HG02981 (cell line): ENCODE measurements at regions not wholly inside any gene's neighbourhood (a gene's known extent, or its start where the extent isn't known, plus 50 kb on each side); places are given as distances from the start of the nearest gene placed in this dataset.

Experiments
- ATAC-seq: cut with Tn5 transposase; IDR thresholded peaks from one replicate; pipeline ENCODE4 v1.9.1; 2021; ENCODE audit warnings: mild to moderate bottlenecking, moderate library complexity; ENCODE audit not compliant: unreplicated experiment

GRCh38 chr16:80309178-80309577 is 231.6 kb upstream of the DYNLRB2 start:
- ATAC-seq, result no peak

GRCh38 chr16:80305410-80305809 is 235.4 kb upstream of the DYNLRB2 start:
- ATAC-seq, result no peak

- ATAC-seq, result no peak
These were observed 237.1 kb upstream of the DYNLRB2 start for GRCh38 chr16:80303691-80304090.

GRCh38 chr16:80300876-80301275 is 239.9 kb upstream of the DYNLRB2 start:
- no peak for ATAC-seq

GRCh38 chr16:80300456-80300855 is 240.3 kb upstream of the DYNLRB2 start:
- no peak for ATAC-seq

- ATAC-seq, result no peak
These were observed 241.4 kb upstream of the DYNLRB2 start for GRCh38 chr16:80299416-80299815.

- ATAC-seq, result no peak
These were observed 242.1 kb upstream of the DYNLRB2 start for GRCh38 chr16:80298676-80299075.

- ATAC-seq, result no peak
These were observed 244.8 kb upstream of the DYNLRB2 start for GRCh38 chr16:80296034-80296433.

- ATAC-seq, result no peak
These were observed 246.6 kb upstream of the DYNLRB2 start for GRCh38 chr16:80294172-80294571.

- ATAC-seq, result no peak
These were observed 252.2 kb upstream of the DYNLRB2 start for GRCh38 chr16:80288616-80289015.

- no peak for ATAC-seq
These were observed 253.1 kb upstream of the DYNLRB2 start for GRCh38 chr16:80287674-80288073.

GRCh38 chr16:80285104-80285503 is 255.7 kb upstream of the DYNLRB2 start:
- no peak for ATAC-seq

- ATAC-seq, result no peak
These were observed 257.1 kb upstream of the DYNLRB2 start for GRCh38 chr16:80283466-80284392.

- ATAC-seq, result no peak
These were observed 260.2 kb upstream of the DYNLRB2 start for GRCh38 chr16:80280557-80280956.

- no peak for ATAC-seq
These were observed 261.1 kb upstream of the DYNLRB2 start for GRCh38 chr16:80279656-80280055.

GRCh38 chr16:80277182-80277581 is 263.6 kb upstream of the DYNLRB2 start:
- ATAC-seq, result no peak

- ATAC-seq, result no peak
These were observed 266.1 kb upstream of the DYNLRB2 start for GRCh38 chr16:80274576-80275191.

GRCh38 chr16:80273635-80274538 is 266.9 kb upstream of the DYNLRB2 start:
- no peak for ATAC-seq

- no peak for ATAC-seq
These were observed 275.0 kb upstream of the DYNLRB2 start for GRCh38 chr16:80265624-80266306.

GRCh38 chr16:80263848-80264694 is 276.7 kb upstream of the DYNLRB2 start:
- no peak for ATAC-seq
